Neural crest cell (in vitro differentiated cells): ENCODE measurements at regions not wholly inside any gene's neighbourhood (a gene's known extent, or its start where the extent isn't known, plus 50 kb on each side); places are given as distances from the start of the nearest gene placed in this dataset.

Source experiments
- DNase-seq: peaks from one replicate; pipeline ENCODE4 v3.0.0; 2021; ENCODE audit warnings: low read depth, mixed read lengths, low spot score
- H3K27ac Mint-ChIP-seq: one replicate; pipeline ENCODE4 v1.8.0; 2021; ENCODE audit warnings: mild to moderate bottlenecking, mixed read lengths; ENCODE audit not compliant: unreplicated experiment
- H3K27me3 Mint-ChIP-seq: 2 replicates; pipeline ENCODE4 v1.8.0; 2021; ENCODE audit warnings: low read depth, mild to moderate bottlenecking, mixed read lengths
- H3K36me3 Mint-ChIP-seq: 2 replicates; pipeline ENCODE4 v1.8.0; 2021; ENCODE audit warnings: low read depth, mild to moderate bottlenecking, mixed read lengths
- H3K4me1 Mint-ChIP-seq: 2 replicates; pipeline ENCODE4 v1.8.0; 2021; ENCODE audit warnings: mixed read lengths
- H3K4me3 Mint-ChIP-seq: one replicate; pipeline ENCODE4 v1.8.0; 2021; ENCODE audit warnings: mild to moderate bottlenecking, mixed read lengths
- H3K9me3 Mint-ChIP-seq: 2 replicates; pipeline ENCODE4 v1.8.0; 2021; ENCODE audit warnings: mixed read lengths
- TF ChIP-seq, protein P1 (sequence below): fragments of 200-600 bp; sonication (generic); conservative IDR thresholded peaks from 2 replicates; pipeline ENCODE4 v1.5.0; 2021; ENCODE audit warnings: antibody characterized with exemption, mild to moderate bottlenecking

DNA sequence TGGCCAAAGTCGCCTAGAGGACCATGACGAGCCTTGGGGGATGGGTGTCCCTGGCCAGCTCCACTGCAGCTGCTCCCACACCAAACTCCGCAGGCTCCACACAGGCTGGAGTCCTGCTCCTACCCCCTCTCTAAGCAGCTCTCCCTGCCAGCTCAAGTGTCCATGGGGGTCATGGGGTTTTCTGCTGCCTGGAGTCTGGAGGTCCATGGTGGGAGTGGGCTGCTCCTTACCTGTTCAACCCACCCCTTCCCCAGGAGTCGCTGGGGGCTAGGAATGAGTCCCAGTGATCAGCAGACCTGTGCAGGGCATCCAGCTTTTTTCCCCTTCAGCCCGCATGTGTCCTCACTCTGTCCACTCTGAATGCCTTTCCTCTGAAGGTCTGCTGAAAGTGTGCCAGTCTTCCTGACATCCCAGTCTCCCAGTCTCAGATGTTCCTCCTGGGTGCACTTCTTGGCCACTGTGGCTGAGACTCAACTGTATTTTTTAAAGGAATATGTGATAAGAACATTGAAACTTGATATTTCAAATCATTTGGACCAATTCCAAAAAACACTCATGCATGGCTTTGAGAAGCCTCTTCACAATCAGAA lies 261.3 kb upstream of the ANKH start:
- H3K9me3 Mint-ChIP-seq: peaks cover 9% of the 10 kb centered on the region
- H3K27ac Mint-ChIP-seq: no peak overlapping the region
- TF ChIP-seq, protein P1, sequence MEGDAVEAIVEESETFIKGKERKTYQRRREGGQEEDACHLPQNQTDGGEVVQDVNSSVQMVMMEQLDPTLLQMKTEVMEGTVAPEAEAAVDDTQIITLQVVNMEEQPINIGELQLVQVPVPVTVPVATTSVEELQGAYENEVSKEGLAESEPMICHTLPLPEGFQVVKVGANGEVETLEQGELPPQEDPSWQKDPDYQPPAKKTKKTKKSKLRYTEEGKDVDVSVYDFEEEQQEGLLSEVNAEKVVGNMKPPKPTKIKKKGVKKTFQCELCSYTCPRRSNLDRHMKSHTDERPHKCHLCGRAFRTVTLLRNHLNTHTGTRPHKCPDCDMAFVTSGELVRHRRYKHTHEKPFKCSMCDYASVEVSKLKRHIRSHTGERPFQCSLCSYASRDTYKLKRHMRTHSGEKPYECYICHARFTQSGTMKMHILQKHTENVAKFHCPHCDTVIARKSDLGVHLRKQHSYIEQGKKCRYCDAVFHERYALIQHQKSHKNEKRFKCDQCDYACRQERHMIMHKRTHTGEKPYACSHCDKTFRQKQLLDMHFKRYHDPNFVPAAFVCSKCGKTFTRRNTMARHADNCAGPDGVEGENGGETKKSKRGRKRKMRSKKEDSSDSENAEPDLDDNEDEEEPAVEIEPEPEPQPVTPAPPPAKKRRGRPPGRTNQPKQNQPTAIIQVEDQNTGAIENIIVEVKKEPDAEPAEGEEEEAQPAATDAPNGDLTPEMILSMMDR: no peak
- H3K27me3 Mint-ChIP-seq: peaks cover 3% of the 10 kb centered on the region
- H3K4me1 Mint-ChIP-seq: no peaks in the 10 kb centered on the region
- no peak overlapping the region for H3K4me3 Mint-ChIP-seq
- no peak for DNase-seq
- no peaks in the 10 kb centered on the region for H3K36me3 Mint-ChIP-seq

DNA sequence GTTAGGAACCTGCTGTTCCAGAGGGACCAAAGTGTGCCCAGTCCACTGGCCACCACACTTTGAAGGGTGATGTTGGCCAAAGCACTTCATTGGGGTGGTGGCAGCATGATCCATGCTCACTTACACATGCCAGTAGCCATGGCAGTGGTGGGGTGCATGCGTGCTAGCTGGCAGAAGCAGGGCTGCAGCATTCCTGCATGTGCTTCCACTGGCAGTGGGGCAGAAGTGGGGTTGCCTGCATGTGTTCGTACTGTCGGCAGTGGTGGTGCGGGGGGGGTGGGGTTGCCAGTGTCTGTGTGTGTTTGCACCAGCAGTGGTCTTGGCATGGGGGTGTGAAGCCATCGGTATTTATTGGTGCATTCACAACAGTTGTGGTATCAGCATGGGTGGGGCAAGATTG lies 260.3 kb upstream of the ANKH start:
- TF ChIP-seq, protein P1: no peak
- Mint-ChIP-seq H3K4me1 (no peaks in the 10 kb centered on the region), H3K4me3 (no peak overlapping the region), H3K27ac (no peak overlapping the region), H3K9me3 (peaks cover 12% of the 10 kb centered on the region), H3K36me3 (no peaks in the 10 kb centered on the region), H3K27me3 (peaks cover 3% of the 10 kb centered on the region)
- DNase-seq: no peak

DNA sequence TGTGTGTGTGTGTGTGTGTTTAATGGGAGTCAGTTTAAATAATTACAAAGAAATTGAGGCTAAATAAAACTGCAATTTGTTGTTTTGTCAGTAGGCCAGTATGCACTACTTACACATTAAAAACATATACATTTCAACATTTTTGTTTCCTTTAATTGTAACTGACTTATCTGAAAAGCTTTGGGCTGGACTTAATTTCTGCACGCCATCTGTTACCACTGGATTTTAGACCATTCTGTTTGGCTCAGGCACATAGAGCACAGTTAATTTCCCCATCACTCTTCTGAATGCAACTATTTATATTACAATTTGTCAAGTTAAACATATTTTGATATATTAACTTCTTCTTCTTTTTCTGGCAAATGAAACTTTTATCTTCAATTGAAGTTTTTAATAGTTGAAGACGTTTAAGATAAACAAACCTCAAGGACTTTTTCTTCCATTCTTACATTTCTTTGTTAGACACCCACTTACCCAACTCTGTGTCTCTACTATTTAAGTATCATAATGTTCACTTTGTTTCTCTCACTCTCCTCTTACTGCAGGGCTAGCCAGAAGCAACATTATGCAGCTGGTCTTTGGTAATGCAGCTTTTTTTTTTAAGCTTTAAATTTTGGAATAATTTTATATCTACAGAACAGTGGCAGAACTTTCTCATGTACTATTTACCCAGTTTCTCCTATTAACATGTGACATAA lies 253.4 kb upstream of the ANKH start:
- no peak for DNase-seq
- peaks cover 21% of the 10 kb centered on the region for H3K9me3 Mint-ChIP-seq
- TF ChIP-seq, protein P1: no peak
- no peak overlapping the region for H3K4me3 Mint-ChIP-seq
- no peaks in the 10 kb centered on the region for H3K27me3 Mint-ChIP-seq
- no peaks in the 10 kb centered on the region for H3K4me1 Mint-ChIP-seq
- no peak overlapping the region for H3K27ac Mint-ChIP-seq
- H3K36me3 Mint-ChIP-seq: no peaks in the 10 kb centered on the region

DNA sequence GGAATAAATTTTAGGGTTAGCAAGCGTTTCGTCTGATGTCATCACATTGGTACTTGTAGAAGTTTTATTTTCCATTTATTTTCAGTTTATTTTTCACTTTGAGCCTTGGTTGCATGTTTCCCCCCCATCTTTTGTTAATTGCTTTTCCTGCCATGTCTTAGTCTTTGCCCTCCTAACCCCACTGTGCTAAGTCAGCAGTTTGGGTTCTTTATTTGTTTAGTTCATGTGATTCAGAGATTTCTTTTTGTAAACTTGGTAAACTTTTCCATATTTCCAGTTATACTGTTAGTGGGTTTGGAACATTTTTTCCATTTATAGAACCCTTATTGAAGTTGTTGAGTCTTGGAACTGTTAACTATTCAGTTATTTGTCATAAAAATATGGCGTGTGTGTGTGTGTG lies 252.9 kb upstream of the ANKH start:
- Mint-ChIP-seq H3K27ac (no peak overlapping the region), H3K4me3 (no peak overlapping the region), H3K4me1 (no peaks in the 10 kb centered on the region), H3K36me3 (no peaks in the 10 kb centered on the region), H3K9me3 (peaks cover 16% of the 10 kb centered on the region), H3K27me3 (no peaks in the 10 kb centered on the region)
- no peak for DNase-seq
- TF ChIP-seq, protein P1: no peak

DNA sequence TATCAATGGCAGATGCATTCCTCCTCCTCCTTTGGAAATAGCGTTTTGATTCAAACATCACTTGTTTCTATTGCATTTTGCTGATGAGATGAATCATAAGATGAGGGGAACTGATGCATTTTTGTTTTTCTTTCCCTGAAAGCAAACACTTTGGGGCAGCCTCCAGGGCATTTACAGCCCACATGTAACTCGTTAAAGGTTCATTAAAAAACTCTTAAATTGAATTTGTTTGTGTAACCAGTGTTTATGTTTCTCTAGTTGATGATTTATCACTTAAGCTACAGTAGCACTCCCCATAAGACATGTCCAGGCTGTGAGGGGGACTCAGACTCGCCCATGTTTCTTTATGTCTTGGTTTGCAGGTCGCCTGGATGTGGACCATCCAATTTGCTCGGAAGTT lies 246.1 kb upstream of the ANKH start:
- Mint-ChIP-seq H3K4me3 (no peak overlapping the region), H3K27ac (no peak overlapping the region), H3K9me3 (peaks cover 11% of the 10 kb centered on the region), H3K36me3 (no peaks in the 10 kb centered on the region), H3K27me3 (no peaks in the 10 kb centered on the region), H3K4me1 (no peaks in the 10 kb centered on the region)
- DNase-seq: no peak
- TF ChIP-seq, protein P1: no peak
